Sigmoid colon (tissue), 6 donors: ENCODE measurements at regions not wholly inside any gene's neighbourhood (a gene's known extent, or its start where the extent isn't known, plus 50 kb on each side); places are given as distances from the start of the nearest gene placed in this dataset.

ENCODE experiments used
- DNase-seq: peaks from one replicate; pipeline ENCODE4 v3.0.0-alpha.2; 2019
- H3K27ac ChIP-seq, 4 donors: fragments of 200-600 bp; sonication (generic); one replicate each; pipeline ENCODE4 v1.5.1; 2016 to 2019; ENCODE audit warnings: mild to moderate bottlenecking in 1 of 4
- H3K27me3 ChIP-seq, 3 donors: fragments of 200-600 bp; sonication (generic); one replicate each; pipeline ENCODE4 v1.5.1; 2019; ENCODE audit warnings: mild to moderate bottlenecking in 1 of 3
- H3K36me3 ChIP-seq, 4 donors: fragments of 200-600 bp; sonication (generic); one replicate each; pipeline ENCODE4 v1.5.1; 2016 to 2019
- H3K4me1 ChIP-seq, 4 donors: fragments of 200-600 bp; sonication (generic); one replicate each; pipeline ENCODE4 v1.5.1; 2017 to 2019
- H3K4me3 ChIP-seq, 4 donors: fragments of 200-600 bp; sonication (generic); one replicate each; pipeline ENCODE4 v1.5.1; 2017 to 2019; ENCODE audit warnings: mild to moderate bottlenecking in 2 of 4, moderate library complexity in 1 of 4
- H3K9me3 ChIP-seq, 4 donors: fragments of 200-600 bp in 3 of 4; sonication (generic) in 3 of 4; one replicate each; pipeline versions ENCODE4 v1.5.1 to v1.6.1; 2013 to 2019
- CTCF ChIP-seq, 4 experiments: fragments of 450-650 bp in 3 of 4; fragments of 200-600 bp in 1 of 4; IDR thresholded peaks; one replicate each; pipeline ENCODE4 v1.5.1; 2016 to 2019; ENCODE audit warnings: antibody characterized with exemption in 4 of 4, mild to moderate bottlenecking in 3 of 4, moderate library complexity in 2 of 4
- EP300 ChIP-seq, 4 donors: sonication (generic); formaldehyde crosslinking; IDR thresholded peaks; one replicate each; pipeline ENCODE4 v1.6.1; 2017; ENCODE audit warnings: antibody characterized with exemption in 4 of 4
- POLR2A ChIP-seq, 2 donors: fragments of 450-650 bp; IDR thresholded peaks; one replicate each; pipeline ENCODE4 v1.6.1; 2016; ENCODE audit warnings: antibody characterized with exemption in 2 of 2, mild to moderate bottlenecking in 2 of 2, moderate library complexity in 2 of 2
- POLR2AphosphoS5 ChIP-seq, 4 donors: sonication (generic); formaldehyde crosslinking; IDR thresholded peaks; one replicate each; pipeline ENCODE4 v1.6.1; 2017; ENCODE audit warnings: antibody characterized with exemption in 4 of 4
- WGBS, 2 donors: extraction: QIAGEN DNeasy Blood & Tissue Kit; methylation state at CpG; one replicate each; pipeline ENCODE4 v1.1.7; 2013; 5-methylcytosine and 5-hydroxymethylcytosine counted together
- intact Hi-C: fragments of 100-400 bp; cut with DNase I; formaldehyde crosslinking; loops from one replicate; pipeline ENCODE4 v1.15.1; 2023
- donor health status: healthy with polysubstance abuse.
- donor health status: healthy.

GRCh38 chr10:130389906-130390305 lies 253.7 kb downstream of the GLRX3 start:
- Histone ChIP-seq H3K4me3 (no peak overlapping the region), H3K27me3 (no peaks in the 10 kb centered on the region), H3K9me3 (peaks cover 0 to 2% (median 0%) of the 10 kb centered on the region in 4 donors), H3K27ac (no peak overlapping the region), H3K36me3 (no peaks in the 10 kb centered on the region), H3K4me1 (no peaks in the 10 kb centered on the region)
- no peak for TF ChIP-seq POLR2AphosphoS5 (IDR thresholded peaks at IDR 0.05)
- no peak for TF ChIP-seq EP300 (IDR thresholded peaks at IDR 0.05)
- no peak for TF ChIP-seq CTCF (IDR thresholded peaks at IDR 0.05)
- TF ChIP-seq POLR2A (IDR thresholded peaks at IDR 0.05) = no peak
- intact Hi-C loops = no loop called here
- 69 to 78% methylated on average over 5 of the region's 5 CpGs for WGBS, 2 donors
- peak; percentile 8 for DNase-seq

GRCh38 chr10:130392031-130392430 lies 255.8 kb downstream of the GLRX3 start:
- Histone ChIP-seq H3K27ac (no peak overlapping the region), H3K4me3 (no peak overlapping the region), H3K27me3 (no peaks in the 10 kb centered on the region), H3K9me3 (peaks cover 0 to 12% (median 4%) of the 10 kb centered on the region in 4 donors), H3K36me3 (no peaks in the 10 kb centered on the region), H3K4me1 (no peaks in the 10 kb centered on the region)
- peak; percentile 40 for DNase-seq
- TF ChIP-seq POLR2A (IDR thresholded peaks at IDR 0.05) (no peak), EP300 (IDR thresholded peaks at IDR 0.05) (no peak), POLR2AphosphoS5 (IDR thresholded peaks at IDR 0.05) (no peak), CTCF (IDR thresholded peaks at IDR 0.05) (no peak)
- intact Hi-C loops = no loop called here
- 81 to 85% methylated on average over 10 of the region's 10 CpGs for WGBS, 2 donors

GRCh38 chr10:130393342-130393741 lies 257.2 kb downstream of the GLRX3 start:
- WGBS, 2 donors = 70 to 91% methylated on average over 4 of the region's 4 CpGs
- intact Hi-C loops = no loop called here
- peaks cover 0 to 10% (median 4%) of the 10 kb centered on the region in 4 donors for H3K9me3 ChIP-seq

GRCh38 chr10:130394832-130395231 lies 258.6 kb downstream of the GLRX3 start:
- no peak for DNase-seq
- Histone ChIP-seq H3K27me3 (no peaks in the 10 kb centered on the region), H3K4me1 (no peaks in the 10 kb centered on the region), H3K36me3 (no peaks in the 10 kb centered on the region), H3K4me3 (no peak overlapping the region), H3K27ac (no peak overlapping the region), H3K9me3 (peaks cover 0 to 10% (median 4%) of the 10 kb centered on the region in 4 donors)
- intact Hi-C loops = no loop called here
- no peak for TF ChIP-seq POLR2A (IDR thresholded peaks at IDR 0.05)
- TF ChIP-seq CTCF (IDR thresholded peaks at IDR 0.05) = no peak
- no peak for TF ChIP-seq POLR2AphosphoS5 (IDR thresholded peaks at IDR 0.05)
- TF ChIP-seq EP300 (IDR thresholded peaks at IDR 0.05) = no peak
- 77 to 79% methylated on average over 7 of the region's 7 CpGs for whole genome bisulfite sequencing, 2 donors

More at GRCh38 chr10:130393342-130393741, 257.2 kb downstream of the GLRX3 start:
- H3K36me3 ChIP-seq = no peaks in the 10 kb centered on the region
- no peak for DNase-seq
- no peak for TF ChIP-seq POLR2A (IDR thresholded peaks at IDR 0.05)
- TF ChIP-seq CTCF (IDR thresholded peaks at IDR 0.05) = no peak
- TF ChIP-seq EP300 (IDR thresholded peaks at IDR 0.05) = no peak
- TF ChIP-seq POLR2AphosphoS5 (IDR thresholded peaks at IDR 0.05) = no peak
- no peak overlapping the region for H3K27ac ChIP-seq
- no peak overlapping the region for H3K4me3 ChIP-seq
- no peaks in the 10 kb centered on the region for H3K4me1 ChIP-seq
- no peaks in the 10 kb centered on the region for H3K27me3 ChIP-seq
